ENCODE measurements at regions not wholly inside any gene's neighbourhood (a gene's known extent, or its start where the extent isn't known, plus 50 kb on each side); places are given as distances from the start of the nearest gene placed in this dataset.

DNA sequence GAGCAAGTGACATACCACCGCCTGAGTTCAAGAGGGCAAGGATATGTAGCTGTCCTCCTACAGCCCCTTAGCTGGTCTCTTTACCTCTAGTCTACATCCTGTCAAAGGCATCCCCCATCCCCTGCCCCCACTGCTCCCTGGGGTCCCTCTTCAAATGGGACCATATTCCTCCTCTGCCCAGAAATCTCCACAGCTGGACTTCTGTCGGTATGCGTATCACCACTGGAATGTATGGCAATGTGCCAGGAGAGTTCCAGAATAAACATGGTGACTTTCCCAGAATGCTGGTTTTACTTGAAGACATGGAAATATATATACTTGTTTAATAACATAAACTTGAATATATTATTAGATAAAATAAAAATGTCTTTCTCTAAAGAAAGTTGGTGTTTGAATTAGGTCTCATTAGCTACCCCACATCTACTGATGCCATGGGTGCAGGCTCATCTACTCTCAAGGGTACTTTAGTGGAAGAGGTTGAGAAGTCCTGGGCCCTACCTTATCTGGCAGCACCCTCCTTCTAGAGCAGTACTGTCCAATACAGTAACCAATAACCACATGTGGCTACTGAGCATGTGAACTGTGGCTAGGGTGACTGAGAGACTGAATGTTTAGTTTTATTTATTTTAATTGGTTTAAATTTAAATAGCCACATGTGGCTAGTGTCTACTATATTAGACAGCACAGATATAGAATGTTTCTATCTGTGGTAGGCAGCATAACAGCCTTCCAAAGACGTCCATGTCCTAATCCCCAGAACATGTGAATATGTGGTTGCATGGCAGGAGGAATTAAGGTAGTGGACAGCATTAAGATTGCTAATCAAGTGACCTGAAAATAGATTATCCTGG, 181.7 kb upstream of the SLC30A5 start:
- FAIRE-seq, result no peak

DNA sequence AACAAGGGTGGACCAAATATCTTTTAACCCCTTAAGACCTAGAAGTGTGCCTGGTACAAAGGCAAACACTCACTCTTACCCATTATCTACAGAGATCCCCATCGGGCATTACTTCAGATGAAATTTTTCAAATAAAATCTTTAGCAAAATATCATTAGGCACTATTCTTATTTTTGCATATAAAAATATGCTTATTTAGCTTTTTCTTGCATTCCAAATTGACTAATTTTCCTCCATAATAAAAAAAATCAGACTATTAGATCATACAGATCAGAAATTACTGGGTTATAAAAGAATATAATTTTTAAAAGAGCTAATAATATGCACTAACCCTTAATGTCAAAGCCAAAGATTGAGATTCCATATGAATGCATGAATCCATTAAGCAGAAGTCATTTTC, 178.7 kb upstream of the SLC30A5 start:
- no peak for FAIRE-seq

DNA sequence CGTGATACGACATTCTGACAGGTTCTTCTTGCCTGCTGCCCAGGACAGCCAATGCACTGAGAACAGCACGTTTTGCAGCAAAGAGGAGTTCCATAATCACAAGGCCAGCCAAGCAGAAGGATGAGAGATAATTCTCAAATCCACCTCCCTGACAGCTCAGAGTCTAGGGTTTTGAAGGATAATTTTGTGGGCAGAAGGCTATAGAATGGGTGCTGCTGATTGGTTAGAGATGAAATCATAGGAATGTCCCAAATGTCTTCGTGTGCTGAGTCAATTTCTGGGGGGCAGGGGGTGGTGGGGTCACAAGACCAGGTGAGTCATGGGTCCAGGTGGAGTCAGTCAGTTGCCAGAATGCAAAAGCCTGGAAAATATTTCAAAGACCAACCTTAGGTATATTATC, 175.5 kb upstream of the SLC30A5 start:
- no peak for FAIRE-seq

DNA sequence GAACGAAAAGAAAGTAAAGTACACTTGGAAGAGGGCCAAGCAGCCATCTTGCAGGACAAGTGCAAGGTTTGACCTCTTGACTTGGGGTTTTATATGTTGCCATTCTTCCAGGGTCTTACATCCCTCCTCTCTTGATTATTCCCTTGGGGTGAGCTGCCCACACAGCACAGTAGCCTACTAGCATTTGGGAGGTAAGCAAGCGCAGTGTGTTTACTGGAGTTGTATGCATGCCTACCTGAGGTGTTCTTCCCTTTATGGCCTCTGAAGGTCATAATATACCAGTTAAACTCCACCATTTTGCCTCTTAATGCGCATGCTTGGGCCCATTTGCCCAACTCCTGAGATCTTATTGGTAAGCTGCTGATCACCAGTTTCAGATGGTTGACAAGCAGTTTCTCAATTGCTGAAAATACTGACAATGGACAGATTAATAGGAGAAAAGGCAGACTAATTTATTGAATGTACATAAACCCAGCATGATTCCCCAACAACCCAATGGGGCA, 173.8 kb upstream of the SLC30A5 start:
- FAIRE-seq, result no peak

DNA sequence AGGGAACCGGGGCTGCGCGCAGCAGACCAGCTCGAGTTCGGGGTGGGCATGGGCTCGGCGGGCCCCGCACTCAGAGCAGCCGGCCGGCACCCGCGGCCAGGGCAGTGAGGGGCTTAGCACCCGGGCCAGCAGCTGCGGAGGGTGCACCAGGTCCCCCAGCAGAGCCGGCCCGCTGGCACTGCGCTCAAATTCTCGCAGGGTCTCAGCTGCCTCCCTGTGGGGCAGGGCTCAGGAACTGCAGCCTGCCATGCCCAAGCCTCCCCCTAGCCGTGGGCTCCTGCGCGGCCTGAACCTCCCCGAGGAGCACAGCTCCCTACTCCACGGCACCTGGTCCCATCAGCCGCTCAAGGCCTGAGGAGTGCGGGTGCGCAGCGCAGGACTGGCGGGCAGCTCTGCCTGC, 172.9 kb upstream of the SLC30A5 start:
- FAIRE-seq, result no peak

DNA sequence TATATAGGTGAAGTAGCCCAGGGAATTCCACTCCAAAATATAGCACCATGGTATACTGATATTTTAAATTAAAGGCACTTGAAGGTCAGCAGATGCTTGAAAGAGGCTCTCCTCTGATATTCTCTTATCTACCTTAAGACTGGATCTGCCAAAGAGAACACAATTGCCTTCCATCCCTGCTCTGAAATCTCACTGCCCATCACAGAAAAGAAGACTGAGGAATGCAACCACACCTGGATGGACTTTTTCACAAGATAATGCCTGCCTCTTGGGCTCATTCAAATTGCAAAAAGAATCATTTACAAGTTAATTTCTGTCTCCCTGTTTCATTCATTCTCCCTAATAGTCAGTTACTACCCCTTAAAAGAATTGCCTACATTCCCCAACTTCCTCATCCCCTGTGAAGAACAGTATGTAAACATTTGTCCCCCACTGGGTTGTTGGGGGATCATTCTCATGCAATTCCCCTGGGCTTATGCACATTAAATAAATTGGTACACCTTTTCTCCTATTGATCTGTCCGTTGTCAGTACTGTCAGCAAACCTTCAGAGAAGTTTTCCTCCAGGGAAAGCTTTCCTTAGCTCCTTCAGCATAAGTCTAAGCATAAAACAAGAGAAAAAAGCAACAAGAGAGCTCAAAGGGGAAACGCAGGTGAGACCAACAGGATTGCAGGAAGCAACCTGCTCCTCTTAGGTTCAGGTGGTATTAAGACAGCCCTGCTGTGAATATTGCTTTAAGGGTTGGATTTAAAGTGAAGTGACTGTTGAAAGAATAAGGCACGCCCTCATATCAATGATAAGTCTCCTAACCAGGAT, 171.4 kb upstream of the SLC30A5 start:
- no peak for FAIRE-seq

DNA sequence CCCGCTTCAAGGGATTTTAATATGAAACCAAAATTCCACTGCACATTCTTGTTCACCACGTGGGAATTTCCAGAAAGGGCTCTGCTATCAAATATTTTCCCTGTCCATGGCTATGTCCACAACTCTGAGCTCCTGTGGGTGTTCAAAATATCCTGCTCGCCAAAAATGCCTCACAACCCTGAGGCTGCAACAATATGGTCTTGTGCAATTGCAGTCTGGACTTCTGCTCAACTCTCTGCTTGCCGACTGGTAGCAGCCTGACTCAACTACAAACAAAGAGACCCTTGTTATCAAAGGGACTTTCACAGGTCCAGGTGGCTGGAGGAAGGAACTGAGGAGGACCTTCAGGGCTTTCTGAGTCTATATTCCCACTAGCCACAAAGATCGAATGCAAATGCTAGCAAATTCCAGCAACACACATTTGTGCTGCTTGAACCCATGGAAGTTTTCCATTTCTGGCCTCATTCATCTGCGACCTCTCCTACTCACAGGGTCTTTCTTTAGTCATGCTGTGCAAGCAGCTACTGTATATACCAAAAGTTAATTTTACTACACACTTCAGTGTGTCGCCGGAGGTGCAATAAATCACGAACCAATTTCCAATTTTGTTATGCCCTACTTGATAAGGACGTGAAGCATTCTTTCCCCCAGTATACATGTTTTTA, 169.2 kb upstream of the SLC30A5 start:
- no peak for FAIRE-seq

DNA sequence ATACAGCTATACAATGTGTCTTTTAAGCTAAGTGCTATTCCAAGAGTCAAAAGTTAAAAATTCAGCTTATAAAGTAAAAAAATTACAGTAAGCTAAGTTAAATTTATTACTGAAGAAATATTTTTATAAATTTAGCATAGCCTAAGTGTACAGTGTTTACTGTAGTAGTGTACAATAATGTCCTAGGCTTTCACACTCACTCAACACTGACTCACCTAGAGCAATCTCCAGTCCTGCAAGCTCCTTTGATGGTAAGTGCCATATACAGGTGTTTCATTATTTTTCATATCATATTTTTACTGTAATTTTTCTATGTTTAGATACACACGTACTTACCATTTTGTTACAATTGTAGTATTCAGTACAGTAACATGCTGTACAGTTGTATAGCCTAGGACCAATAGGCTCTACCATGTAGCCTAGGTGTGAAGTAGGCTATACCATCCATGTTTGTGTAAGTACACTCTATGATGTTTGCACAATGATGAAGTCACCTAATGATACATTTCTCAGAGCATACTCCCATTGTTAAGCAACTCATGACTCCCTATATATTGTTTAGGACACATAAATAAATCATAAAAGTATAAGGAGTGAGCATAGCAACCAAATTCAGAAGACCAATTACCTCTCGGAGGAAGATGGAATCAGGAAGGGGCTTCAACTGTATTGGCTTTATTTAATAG, 165.1 kb upstream of the SLC30A5 start:
- no peak for FAIRE-seq

DNA sequence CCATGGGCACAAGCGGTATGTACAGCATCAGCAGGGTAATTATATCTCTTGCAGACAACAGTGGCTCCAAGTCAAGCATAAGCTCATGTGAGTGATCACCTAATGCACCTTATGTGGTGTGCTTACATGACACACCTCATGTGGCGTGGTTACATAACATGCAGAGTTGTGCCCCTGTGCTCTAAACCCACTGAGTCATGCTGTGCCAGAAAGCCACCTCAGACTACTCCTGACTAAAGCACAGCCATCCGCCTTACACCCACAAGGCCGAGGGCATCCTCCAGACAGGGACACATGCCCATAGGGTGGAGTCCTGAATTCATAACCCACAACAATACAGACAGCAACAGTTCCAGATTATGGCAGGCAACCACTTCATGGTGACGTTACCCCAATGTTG, 163.7 kb upstream of the SLC30A5 start:
- FAIRE-seq, result no peak

DNA sequence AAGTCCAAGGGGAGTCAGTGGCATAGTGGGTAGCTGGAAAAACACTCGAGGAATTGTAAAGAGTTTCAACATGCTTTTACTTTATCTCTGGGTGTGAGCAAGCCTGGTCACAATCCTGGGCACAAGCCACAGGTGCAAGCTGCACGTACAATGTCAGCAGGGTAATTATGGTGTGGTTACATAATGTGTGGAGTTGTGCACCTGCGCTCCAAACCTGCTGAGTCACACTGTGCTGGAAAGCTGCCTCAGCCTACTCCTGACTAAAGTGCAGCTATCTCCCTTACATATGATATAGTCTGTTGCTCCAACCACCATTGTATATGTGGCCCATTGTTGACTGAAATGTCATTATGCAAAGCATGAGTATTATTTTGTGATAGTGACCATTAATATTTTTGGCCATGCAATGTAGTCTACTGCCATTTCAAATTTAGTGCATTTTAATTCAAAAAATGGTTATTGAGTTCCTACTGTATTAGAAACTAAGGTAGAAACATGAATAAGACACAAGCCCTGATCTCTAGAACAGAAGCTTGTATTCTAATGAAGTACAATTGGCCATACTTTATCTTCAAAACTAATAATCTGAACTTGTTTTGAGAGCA, 160.9 kb upstream of the SLC30A5 start:
- FAIRE-seq, result no peak

DNA sequence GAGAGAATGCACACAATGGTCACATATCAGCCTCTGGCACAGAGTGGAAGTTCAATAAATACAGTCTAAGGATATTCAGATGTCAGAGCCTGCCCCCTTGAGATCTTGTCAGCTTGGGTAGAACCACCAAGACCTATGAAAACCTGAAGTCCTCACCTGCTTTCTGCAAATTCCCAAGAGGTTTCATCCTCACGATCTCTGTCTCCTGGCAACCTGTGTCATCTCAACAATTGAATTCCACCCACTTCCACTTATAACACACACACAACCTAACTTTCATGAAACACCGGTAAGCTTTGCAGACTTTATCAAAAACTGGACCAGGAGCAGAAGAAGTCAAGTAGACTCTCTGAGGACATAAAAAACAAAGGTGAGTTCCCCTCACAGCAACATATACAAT, 151.6 kb upstream of the SLC30A5 start:
- FAIRE-seq, result no peak

DNA sequence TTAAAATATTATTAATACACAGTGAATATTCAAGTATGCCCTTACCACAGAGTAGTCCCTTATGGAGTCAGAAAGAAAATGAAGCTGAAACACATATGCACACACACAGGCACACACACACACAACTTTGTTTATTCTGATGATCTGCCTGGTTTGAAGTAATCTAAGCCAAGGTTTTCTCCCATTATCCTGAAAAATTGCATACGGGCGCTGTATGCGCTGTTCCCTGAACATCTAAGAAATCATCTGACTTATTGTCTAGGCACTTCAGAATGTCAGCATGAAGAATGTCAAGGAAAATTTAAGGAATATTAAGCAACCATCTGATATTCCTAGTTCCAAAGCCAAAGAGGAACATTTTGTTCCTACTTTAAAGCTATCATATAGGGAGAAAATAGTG, 147.1 kb upstream of the SLC30A5 start:
- no peak for FAIRE-seq

DNA sequence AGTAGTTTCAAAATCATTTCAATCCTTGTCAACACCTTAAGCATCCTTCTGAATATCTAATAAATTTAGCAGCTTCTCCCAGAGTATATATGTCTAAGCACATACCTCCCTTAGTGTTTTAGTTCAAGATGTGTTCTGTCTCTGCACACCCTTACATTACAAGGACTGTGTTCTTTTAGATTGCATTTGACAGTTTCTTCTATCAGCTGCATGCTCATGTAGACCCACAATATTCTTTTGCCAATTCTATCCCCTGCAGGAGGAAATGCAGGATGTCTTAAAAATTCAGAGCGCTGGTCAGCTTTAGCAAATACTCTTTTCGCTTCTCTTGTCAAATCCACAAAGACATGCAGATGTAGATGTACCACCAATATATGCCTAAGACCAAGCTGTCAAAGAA, 145.8 kb upstream of the SLC30A5 start:
- no peak for FAIRE-seq

DNA sequence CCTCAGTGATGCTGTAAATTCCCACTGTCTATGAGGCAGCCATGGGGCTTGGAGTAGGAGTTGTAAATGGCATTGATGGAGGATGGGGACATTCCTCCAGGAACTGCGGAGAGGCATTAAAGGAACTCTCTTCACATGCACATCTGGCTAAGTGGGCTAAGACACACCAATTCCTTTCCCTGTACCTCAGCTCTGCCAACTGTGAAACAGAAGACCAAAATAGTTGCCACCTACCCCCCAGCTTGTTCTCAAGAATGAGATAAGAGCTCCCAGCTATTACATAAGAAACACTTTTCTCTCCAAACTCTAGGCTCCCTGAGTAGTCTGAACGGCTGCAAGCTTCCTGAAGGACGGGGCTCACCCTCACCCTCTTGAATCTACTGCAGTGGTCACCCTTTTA, 144.6 kb upstream of the SLC30A5 start:
- FAIRE-seq, result no peak

DNA sequence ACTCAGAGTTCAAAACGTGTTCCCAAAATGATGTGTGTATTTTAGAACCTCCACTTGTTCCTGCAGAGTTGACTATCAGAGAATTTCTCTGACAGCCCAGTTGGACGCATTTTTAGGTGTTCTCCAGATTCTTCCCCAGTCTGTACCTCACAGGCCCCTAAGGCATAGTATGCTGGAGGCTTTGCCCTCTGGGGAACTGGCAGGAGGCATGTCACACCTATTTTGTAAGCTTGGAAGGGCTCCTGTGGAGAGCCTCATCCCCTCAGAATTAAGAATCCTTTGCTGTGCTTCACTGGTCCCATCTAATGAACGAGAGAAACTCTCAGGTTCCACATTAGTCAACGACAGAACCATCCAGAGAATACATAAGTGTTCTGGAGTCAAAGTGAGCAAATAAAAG, 144.1 kb upstream of the SLC30A5 start:
- no peak for FAIRE-seq

DNA sequence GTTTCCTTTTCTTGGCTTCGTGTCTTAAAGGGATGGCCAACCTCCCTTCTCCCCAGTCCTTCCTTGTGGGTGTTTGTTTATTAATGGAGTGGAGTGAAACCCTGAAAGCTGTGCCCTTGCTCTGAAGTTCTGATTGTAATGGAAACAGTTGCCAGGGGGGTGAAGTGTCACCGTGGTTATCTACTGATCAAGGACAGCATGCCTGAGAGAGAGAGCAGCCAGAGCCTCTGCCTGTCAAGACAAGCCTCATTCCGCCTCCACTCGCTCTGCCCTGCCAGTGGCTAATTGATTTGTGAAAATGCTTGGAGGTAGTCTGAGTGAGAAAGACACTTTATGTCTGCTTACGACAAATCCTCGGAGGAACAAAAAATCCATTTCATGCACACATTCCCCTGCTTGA, 143.7 kb upstream of the SLC30A5 start:
- FAIRE-seq, result no peak

DNA sequence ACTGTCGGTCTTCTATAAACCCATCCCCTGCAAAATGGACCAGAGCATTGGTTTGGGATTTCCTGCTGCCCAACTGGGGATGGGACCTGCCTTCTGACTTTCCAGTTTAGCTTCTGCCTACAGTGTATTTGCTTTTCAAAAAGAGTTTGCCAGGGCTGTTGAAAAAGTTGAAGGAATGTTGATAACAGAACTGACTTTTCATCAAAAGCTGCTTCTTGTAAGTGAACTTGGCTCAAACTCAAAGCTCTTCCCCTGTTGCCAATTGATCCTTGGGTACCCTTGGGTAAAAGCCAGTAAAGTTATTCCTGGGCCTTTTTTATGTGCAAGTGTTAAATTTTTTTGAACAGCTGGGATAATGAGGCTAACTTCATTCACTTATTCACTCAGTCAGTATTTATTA, 142.9 kb upstream of the SLC30A5 start:
- FAIRE-seq, result no peak

DNA sequence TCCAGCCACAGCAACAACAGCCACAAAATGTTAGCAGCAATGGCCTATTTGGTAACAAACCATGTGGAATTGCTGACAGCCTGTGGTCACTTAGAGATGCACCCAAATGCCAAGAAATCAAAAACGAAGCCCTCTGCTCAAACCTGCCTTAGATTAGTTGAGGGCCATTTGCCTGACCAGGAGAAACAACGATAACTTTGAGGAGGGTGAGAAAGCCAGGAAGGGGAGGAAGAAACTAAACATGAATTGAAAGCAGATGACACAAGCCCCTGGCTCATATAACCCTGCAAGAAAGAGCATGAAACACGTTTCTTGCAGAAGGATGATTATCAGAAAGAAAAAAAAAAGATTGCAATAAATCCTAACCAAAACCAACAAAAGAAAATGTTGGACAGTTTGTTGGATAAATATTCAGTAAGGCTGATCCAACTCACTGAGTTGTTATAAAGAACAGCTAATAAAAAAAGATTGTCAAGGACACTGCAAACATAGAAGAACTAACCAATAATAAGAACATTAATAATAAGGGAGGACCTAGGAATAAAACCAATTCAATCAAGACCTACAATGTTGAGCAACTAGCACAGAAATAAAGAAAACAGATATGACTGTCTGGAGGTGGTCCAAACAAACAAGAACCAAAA, 140.5 kb upstream of the SLC30A5 start:
- no peak for FAIRE-seq

DNA sequence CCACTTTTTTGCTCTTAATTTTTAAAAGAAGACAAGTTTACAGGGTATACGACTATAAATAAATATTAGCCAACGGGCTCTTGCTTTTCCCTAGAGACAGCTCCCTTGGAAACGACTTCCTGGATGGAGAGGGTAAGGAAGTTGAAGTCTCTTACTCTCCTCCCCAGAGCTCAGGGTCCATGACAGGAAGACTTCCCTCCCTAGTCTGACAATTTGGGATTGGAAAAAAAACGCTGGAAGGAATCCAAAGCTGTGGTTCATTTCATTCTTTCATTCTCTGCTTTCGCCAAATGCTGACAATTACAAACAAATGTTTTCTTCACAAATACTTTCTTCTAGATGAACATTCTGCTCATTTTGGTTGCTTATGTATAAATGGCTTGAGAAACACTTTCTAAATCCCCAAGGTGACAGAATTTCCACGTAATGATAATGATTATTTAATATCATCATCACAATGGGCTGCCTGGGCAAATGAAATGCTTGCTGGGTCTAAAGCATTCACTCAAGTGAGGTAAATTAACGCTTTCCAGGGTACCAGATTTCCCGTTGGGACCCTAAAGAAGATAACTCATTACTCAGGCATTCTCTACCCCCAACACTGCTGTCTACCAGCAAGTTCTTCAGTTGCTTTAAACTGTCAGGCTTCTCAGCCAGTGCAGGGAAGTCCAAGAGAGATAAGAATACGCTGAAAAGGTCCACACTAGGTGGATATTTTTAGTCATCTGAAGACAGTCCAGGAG, 139.8 kb upstream of the SLC30A5 start:
- FAIRE-seq, result no peak

DNA sequence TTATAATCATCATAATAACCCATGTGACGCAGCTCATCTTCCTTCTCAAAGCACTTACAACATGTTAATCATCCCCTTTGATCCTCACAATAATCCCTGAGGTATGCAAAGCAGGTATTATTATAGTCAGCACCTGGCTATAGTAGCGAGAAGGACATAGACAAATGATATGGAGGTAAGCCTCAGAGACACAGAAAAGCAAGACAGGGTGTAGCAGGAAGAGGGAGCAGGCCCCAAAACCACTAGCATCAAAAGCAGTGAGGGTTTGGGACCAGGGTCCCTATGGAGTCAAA, 139.2 kb upstream of the SLC30A5 start:
- FAIRE-seq, result no peak

DNA sequence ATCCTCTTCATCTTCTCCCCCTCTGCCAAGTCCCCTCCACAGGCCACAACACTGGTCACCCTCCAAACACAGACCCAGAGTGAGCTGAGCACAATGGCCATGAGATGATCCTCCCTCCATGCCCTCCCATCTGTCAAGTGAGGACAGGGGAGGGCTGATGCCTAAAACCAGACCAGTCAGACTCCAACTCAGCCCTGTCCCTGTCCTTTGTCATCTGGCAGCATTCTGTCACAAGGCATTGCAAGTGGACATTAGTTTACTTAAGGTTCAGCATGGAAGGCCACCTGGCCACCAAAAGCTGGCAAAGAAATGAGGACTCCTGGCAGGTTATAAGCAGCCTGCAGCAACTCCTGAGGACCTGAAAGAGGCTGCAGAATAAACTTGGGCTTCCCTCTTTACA, 136.2 kb upstream of the SLC30A5 start:
- no peak for FAIRE-seq

DNA sequence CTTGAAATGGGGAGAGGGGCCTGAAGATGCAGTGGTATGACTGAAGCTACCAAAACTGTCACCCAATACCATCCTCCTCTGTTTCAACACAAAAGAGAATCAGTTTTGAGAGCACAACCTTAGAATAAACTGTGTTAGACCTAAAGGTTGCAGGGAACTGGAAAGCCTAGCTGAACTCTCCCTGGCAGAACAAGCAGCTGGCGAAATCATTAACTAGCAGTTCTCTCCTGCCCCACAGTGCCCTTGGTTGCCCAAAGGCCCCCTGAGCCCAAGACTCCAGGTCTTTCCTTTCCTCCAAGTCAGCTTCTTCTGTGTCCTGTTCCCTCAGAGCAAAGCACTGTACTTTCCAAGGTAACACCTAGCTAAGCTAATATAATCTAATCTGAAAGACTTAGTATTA, 135.4 kb upstream of the SLC30A5 start:
- FAIRE-seq, result no peak
